Activated naive CD4-positive, alpha-beta T cell treated with anti-CD3 and anti-CD28 coated beads for 36 hours (primary cell): ENCODE measurements at regions not wholly inside any gene's neighbourhood (a gene's known extent, or its start where the extent isn't known, plus 50 kb on each side); places are given as distances from the start of the nearest gene placed in this dataset.
"Not testable (repeated sequence)": the region's sequence is repeated elsewhere in the genome, so short reads cannot be mapped to it uniquely, and the experiment has no call there.

Experiments used
- CTCF ChIA-PET: fragments of 350-600 bp; sonication (Branson Sonifier 250); formaldehyde crosslinking; loops from one replicate; lab custom pipeline; 2021; ENCODE audit warnings: antibody characterized with exemption; lab: Charles Lee
- DNase-seq: peaks from one replicate; pipeline ENCODE4 v3.0.0-alpha.2; 2020
- H3K27ac Mint-ChIP-seq: one replicate; pipeline ENCODE4 v1.8.0; 2021; ENCODE audit warnings: mild to moderate bottlenecking, mixed read lengths
- H3K27me3 Mint-ChIP-seq: one replicate; pipeline ENCODE4 v1.8.0; 2021; ENCODE audit warnings: low read depth, mixed read lengths
- H3K36me3 Mint-ChIP-seq: one replicate; pipeline ENCODE4 v1.8.0; 2021; ENCODE audit warnings: low read depth, mixed read lengths
- H3K4me1 Mint-ChIP-seq: one replicate; pipeline ENCODE4 v1.8.0; 2021; ENCODE audit warnings: low read depth, mixed read lengths
- H3K4me3 Mint-ChIP-seq: one replicate; pipeline ENCODE4 v1.8.0; 2021; ENCODE audit warnings: mild to moderate bottlenecking, moderate library complexity, mixed read lengths
- H3K9me3 Mint-ChIP-seq: one replicate; pipeline ENCODE4 v1.8.0; 2021; ENCODE audit warnings: mixed read lengths
- intact Hi-C: fragments of 100-400 bp; cut with micrococcal nuclease; formaldehyde crosslinking; loops from one replicate; pipeline ENCODE4 v1.15.1; 2023

DNA sequence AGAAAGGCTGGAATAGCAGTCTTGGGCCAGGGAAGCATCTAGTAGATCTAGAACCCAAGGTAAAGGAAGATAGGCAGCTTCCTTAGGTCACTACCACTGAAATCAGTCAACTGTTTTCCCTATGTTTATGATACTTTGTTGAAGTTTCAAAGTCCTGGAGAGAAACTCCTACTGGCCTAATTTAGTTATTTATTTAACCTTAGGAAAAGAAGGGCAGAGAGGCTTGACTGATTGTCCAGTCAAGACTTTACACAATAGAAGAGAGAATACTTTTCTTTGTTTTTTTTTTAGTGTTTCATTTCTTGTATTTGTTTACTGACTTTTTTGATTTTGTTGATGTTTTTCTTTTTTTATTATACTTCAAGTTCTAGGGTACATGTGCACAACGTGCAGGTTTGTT is 138.9 kb upstream of the PHYHIPL start:
- Mint-ChIP-seq H3K9me3 (peaks cover 6% of the 10 kb centered on the region), H3K4me3 (no peak overlapping the region), H3K27me3 (no peaks in the 10 kb centered on the region), H3K27ac (no peak overlapping the region), H3K36me3 (no peaks in the 10 kb centered on the region), H3K4me1 (no peaks in the 10 kb centered on the region)
- CTCF ChIA-PET: no interaction called here
- intact Hi-C loops: no loop called here
- DNase-seq: no peak

DNA sequence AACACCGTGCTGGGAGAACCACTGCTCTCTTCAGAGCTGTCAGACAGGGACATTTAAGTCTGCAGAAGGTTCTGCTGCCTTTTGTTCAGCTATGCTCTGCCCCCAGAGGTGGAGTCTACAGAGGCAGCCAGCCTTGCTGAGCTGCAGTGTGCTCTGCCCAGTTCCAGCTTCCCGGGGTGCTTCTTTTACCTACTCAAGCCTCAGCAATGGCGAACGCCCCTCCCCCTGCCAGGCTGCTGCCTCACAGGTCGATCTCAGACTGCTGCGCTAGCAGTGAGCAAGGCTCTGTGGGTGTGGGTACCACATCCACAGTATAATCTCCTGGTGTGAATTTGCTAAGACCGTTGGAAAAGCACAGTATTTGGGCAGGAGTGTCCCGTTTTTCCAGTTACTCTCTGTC is 133.1 kb upstream of the PHYHIPL start:
- H3K27me3 Mint-ChIP-seq, H3K9me3 Mint-ChIP-seq, CTCF ChIA-PET, H3K4me1 Mint-ChIP-seq, H3K4me3 Mint-ChIP-seq, DNase-seq, intact Hi-C loops, H3K27ac Mint-ChIP-seq, H3K36me3 Mint-ChIP-seq: not testable (repeated sequence)

DNA sequence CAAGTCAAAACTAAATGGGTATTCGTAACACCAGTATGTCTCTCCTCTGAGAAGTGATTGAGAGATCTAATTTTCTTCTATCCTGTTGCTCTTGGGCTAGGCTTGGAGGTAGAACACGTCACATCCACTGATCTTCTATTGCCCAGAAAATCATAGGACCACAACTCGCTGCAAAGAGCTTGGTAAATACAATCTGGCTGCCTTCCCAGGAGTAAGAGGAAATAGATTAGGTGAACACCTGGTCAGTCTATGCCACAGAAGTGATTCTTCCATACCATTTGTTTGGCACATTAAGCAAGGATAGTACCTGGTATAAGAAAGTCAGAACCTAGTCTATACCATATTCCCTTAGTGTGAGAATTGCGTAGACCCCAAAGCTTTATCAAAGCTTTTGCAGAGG is 129.3 kb upstream of the PHYHIPL start:
- Mint-ChIP-seq H3K36me3 (no peaks in the 10 kb centered on the region), H3K27me3 (no peaks in the 10 kb centered on the region), H3K4me3 (no peak overlapping the region), H3K9me3 (peaks cover 3% of the 10 kb centered on the region), H3K4me1 (no peaks in the 10 kb centered on the region), H3K27ac (no peak overlapping the region)
- intact Hi-C loops: no loop called here
- DNase-seq: no peak
- CTCF ChIA-PET: no interaction called here

DNA sequence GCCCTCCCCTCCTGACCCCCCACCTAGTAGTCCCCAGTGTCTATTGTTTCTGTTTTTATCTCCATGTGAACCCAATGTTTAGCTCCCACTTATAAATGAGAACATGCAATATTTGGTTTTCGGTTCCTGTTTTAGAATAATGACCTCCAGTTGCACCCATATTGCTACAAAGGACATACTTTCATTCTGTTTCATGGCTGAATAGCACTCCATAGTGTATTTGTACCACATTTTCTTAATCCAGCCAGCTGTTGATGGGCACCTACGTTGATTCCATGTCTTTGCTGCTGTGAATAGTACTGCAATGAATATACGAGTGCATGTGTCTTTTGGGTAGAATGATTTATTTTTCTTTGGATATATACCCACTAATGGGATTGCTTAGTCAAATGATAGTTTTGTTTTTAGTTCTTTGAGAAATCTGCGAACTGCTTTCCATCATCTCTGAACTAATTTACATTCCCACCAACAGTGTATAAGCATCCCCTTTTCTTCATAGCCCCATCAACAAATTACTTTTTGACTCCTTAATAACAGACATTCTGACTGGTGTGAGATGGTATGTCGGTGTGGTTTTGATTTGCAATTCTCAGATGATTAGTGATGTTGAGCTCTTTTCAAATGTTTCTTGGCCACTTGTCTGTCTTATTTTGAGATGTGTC is 128.4 kb upstream of the PHYHIPL start:
- CTCF ChIA-PET: no interaction called here
- peaks cover 3% of the 10 kb centered on the region for H3K9me3 Mint-ChIP-seq
- intact Hi-C loops: no loop called here
- H3K27me3 Mint-ChIP-seq: no peaks in the 10 kb centered on the region
- no peaks in the 10 kb centered on the region for H3K4me1 Mint-ChIP-seq
- DNase-seq: no peak
- H3K36me3 Mint-ChIP-seq: no peaks in the 10 kb centered on the region
- H3K4me3 Mint-ChIP-seq: no peak overlapping the region
- no peak overlapping the region for H3K27ac Mint-ChIP-seq

DNA sequence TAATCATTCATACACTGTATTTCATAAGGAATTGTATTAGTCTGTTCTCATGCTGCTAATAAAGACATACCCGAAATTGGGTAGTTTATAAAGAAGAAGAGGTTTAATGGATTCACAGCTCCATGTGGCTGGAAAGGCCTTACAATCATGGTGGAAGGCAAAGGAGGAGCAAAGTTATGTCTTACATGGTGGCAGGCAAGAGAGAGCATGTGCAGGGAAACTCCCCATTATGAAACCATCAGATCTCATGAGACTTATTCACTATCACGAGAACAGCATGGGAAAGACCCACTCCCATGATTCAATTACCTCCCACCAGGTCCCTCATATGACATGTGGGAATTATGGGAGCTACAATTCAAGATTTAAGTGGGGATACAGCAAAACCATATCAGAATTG is 122.9 kb upstream of the PHYHIPL start:
- H3K27me3 Mint-ChIP-seq, DNase-seq, intact Hi-C loops, CTCF ChIA-PET, H3K27ac Mint-ChIP-seq, H3K4me3 Mint-ChIP-seq, H3K36me3 Mint-ChIP-seq, H3K9me3 Mint-ChIP-seq, H3K4me1 Mint-ChIP-seq: not testable (repeated sequence)

- Mint-ChIP-seq H3K27me3 (no peaks in the 10 kb centered on the region), H3K36me3 (no peaks in the 10 kb centered on the region), H3K4me1 (no peaks in the 10 kb centered on the region), H3K27ac (no peak overlapping the region), H3K9me3 (peaks cover 3% of the 10 kb centered on the region), H3K4me3 (no peak overlapping the region)
- CTCF ChIA-PET: no interaction called here
- no peak for DNase-seq
- intact Hi-C loops: no loop called here
Observed at GRCh38 chr10:59055045-59055444, 121.4 kb upstream of the PHYHIPL start.

GRCh38 chr10:59057345-59057744 is 119.1 kb upstream of the PHYHIPL start:
- CTCF ChIA-PET: no interaction called here
- intact Hi-C loops: no loop called here
- Mint-ChIP-seq H3K27me3 (no peaks in the 10 kb centered on the region), H3K27ac (no peak overlapping the region), H3K4me3 (no peak overlapping the region), H3K9me3 (peaks cover 3% of the 10 kb centered on the region), H3K4me1 (no peaks in the 10 kb centered on the region), H3K36me3 (no peaks in the 10 kb centered on the region)
- DNase-seq: no peak

DNA sequence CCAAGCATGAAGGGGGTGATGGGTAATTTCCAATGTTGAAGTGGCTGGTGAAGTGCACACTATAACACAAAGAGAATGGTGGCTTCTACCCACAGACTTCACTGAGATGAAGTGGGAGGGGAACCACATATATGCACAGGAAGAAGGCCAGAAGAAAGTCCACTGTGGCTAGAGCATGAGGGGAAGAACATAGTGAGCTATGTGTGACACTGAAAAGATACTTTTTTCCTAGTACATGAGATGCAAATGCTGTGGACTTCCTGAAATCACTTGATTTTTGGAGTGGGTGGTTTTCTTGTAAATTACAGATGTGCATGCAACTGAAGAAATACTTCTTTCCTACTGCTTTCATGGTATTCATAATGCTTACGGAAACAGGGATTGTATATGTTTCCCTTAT is 115.6 kb upstream of the PHYHIPL start:
- intact Hi-C loops: no loop called here
- no peaks in the 10 kb centered on the region for H3K36me3 Mint-ChIP-seq
- CTCF ChIA-PET: no interaction called here

DNA sequence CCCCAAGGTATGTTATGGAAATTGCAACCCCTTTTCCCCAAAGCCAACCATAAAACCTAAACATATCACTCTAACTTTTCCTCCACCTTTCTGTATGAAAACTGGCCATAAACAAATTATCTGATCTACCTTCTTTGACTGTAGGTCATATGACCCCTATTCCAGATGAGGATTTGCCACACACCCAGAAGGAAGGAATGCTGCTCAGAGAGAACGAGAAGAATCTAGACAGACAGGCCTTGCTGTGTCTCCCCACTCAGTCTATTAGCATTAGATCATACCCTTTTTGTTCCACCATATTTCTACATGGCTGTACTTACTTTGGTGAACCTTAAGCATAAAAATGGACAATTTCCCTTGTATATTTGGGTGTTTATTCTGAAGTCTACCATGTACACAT is 113.0 kb upstream of the PHYHIPL start:
- DNase-seq: no peak
- intact Hi-C loops: no loop called here
- H3K27ac Mint-ChIP-seq: no peak overlapping the region
- H3K4me3 Mint-ChIP-seq: no peak overlapping the region
- no peaks in the 10 kb centered on the region for H3K36me3 Mint-ChIP-seq
- H3K4me1 Mint-ChIP-seq: no peaks in the 10 kb centered on the region
- no peaks in the 10 kb centered on the region for H3K9me3 Mint-ChIP-seq
- no peaks in the 10 kb centered on the region for H3K27me3 Mint-ChIP-seq
- CTCF ChIA-PET: no interaction called here

More for the DNA sequence above, 115.6 kb upstream of the PHYHIPL start:
- H3K27ac Mint-ChIP-seq: no peak overlapping the region
- DNase-seq: no peak
- no peak overlapping the region for H3K4me3 Mint-ChIP-seq
- no peaks in the 10 kb centered on the region for H3K4me1 Mint-ChIP-seq
- no peaks in the 10 kb centered on the region for H3K27me3 Mint-ChIP-seq
- no peaks in the 10 kb centered on the region for H3K9me3 Mint-ChIP-seq

- no peaks in the 10 kb centered on the region for H3K36me3 Mint-ChIP-seq
- H3K4me1 Mint-ChIP-seq: no peaks in the 10 kb centered on the region
Observed at GRCh38 chr10:59064080-59064692, 112.3 kb upstream of the PHYHIPL start.

DNA sequence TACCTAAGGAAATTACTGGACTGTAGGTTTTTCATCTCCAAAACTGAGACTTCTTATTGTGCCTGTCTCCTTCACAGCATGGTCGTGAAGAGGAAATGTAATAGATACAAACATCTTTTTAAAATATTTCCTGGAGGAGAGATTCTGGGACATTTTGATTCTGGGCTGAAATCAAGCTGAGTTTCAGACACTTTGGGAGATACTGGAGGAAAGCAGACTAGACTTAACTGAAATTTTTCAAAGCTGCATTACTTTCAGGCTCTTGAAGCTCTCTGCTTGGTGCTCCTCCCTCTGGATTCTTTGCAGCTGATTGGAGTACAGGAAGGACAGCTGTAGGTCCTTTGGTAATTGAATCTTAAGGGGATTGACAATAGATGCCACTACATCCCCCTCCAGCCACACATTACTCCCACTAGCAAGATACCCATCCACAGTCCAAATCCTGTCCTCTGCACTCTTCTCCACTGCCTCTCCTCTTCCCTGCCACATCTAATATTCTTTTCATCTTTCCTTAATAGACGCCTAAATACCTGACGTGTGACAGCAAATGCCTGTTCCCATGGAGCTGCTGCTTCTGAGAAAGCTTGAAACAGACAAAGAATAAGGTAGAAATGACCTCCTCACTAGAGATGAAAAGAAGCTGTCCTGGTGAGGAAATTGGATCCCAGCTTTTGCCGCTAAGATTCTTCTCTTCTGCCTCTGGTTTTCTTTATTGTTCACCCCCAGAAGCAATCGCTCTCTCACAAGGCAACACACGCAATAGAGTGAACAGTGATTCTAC is 111.5 kb upstream of the PHYHIPL start:
- Mint-ChIP-seq H3K27me3 (no peaks in the 10 kb centered on the region), H3K27ac (no peak overlapping the region), H3K9me3 (no peaks in the 10 kb centered on the region), H3K4me3 (no peak overlapping the region), H3K36me3 (no peaks in the 10 kb centered on the region), H3K4me1 (no peaks in the 10 kb centered on the region)
- CTCF ChIA-PET: no interaction called here
- no peak for DNase-seq
- intact Hi-C loops: no loop called here

More at GRCh38 chr10:59064080-59064692, 112.3 kb upstream of the PHYHIPL start:
- Mint-ChIP-seq H3K4me3 (no peak overlapping the region), H3K27me3 (no peaks in the 10 kb centered on the region), H3K27ac (no peak overlapping the region), H3K9me3 (no peaks in the 10 kb centered on the region)
- DNase-seq: no peak
- intact Hi-C loops: no loop called here
- CTCF ChIA-PET: no interaction called here

- Mint-ChIP-seq H3K27ac (no peak overlapping the region), H3K36me3 (no peaks in the 10 kb centered on the region), H3K4me3 (no peak overlapping the region), H3K9me3 (no peaks in the 10 kb centered on the region), H3K4me1 (no peaks in the 10 kb centered on the region), H3K27me3 (no peaks in the 10 kb centered on the region)
- DNase-seq: no peak
- intact Hi-C loops: no loop called here
- CTCF ChIA-PET: no interaction called here
Observed at GRCh38 chr10:59068581-59069191, 107.8 kb upstream of the PHYHIPL start.
